ENCODE measurements at regions not wholly inside any gene's neighbourhood (a gene's known extent, or its start where the extent isn't known, plus 50 kb on each side); places are given as distances from the start of the nearest gene placed in this dataset.

DNA sequence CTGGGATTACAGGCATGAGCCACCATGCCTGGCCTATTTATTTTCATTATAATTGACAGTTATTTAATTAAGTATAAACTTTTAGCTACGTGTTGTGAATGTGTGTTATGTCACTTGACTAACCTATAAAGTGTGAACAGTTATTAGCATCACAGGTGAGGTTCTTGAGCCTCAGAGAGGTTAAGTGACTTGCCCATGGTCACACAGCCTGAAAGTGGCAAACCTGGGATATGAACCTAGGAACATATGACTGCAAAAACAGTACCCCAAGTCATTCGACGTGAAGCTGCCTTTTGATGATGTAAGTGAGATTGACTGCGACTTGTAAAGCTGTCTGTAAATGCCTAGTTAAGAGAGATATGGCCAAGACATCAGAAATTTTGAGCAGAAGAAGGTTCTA, 77.9 kb upstream of the SALL4 start:
- TF ChIP-seq, protein P1, sequence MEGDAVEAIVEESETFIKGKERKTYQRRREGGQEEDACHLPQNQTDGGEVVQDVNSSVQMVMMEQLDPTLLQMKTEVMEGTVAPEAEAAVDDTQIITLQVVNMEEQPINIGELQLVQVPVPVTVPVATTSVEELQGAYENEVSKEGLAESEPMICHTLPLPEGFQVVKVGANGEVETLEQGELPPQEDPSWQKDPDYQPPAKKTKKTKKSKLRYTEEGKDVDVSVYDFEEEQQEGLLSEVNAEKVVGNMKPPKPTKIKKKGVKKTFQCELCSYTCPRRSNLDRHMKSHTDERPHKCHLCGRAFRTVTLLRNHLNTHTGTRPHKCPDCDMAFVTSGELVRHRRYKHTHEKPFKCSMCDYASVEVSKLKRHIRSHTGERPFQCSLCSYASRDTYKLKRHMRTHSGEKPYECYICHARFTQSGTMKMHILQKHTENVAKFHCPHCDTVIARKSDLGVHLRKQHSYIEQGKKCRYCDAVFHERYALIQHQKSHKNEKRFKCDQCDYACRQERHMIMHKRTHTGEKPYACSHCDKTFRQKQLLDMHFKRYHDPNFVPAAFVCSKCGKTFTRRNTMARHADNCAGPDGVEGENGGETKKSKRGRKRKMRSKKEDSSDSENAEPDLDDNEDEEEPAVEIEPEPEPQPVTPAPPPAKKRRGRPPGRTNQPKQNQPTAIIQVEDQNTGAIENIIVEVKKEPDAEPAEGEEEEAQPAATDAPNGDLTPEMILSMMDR (conservative IDR thresholded peaks at IDR 0.05 in 1 of 2, IDR thresholded peaks at IDR 0.05 in 1 of 2; ENCODE audit: extremely low read depth in 1 of 2, insufficient read depth in 1 of 2, low read depth in 1 of 2, low read length in 2 of 2): no peak
- TF ChIP-seq EZH2 (IDR thresholded peaks at IDR 0.05; ENCODE audit: borderline replicate concordance, low read length): no peak

Measured in mammary epithelial cell (primary cell).